ENCODE measurements at regions not wholly inside any gene's neighbourhood (a gene's known extent, or its start where the extent isn't known, plus 50 kb on each side); places are given as distances from the start of the nearest gene placed in this dataset.
"Not testable (repeated sequence)": the region's sequence is repeated elsewhere in the genome, so short reads cannot be mapped to it uniquely, and the experiment has no call there.

- not testable (repeated sequence) for TF ChIP-seq CTCF, EP300, POLR2A (IDR thresholded peaks at IDR 0.05)
Measured at GRCh38 chr2:91579555-91579954, 2888.1 kb downstream of the RPIA start.
